HEK293 (cell line): ENCODE measurements at regions not wholly inside any gene's neighbourhood (a gene's known extent, or its start where the extent isn't known, plus 50 kb on each side); places are given as distances from the start of the nearest gene placed in this dataset.

Experiments used
- CTCF ChIA-PET: fragments of 350-600 bp; formaldehyde crosslinking; extraction: SDS; loops from one replicate; lab custom pipeline; 2021; ENCODE audit warnings: antibody characterized with exemption; lab: Yijun Ruan, JAX
- POLR2A ChIA-PET: fragments of 300-600 bp; formaldehyde crosslinking; extraction: SDS; loops from one replicate; lab custom pipeline; 2020; ENCODE audit warnings: antibody characterized with exemption, inconsistent platforms; lab: Yijun Ruan, JAX
- H3K27ac ChIP-seq: fragments of 200-500 bp; sonication (Bioruptor generic); 2 replicates; pipeline ENCODE4 v1.5.1; 2014; ENCODE audit warnings: low read depth, low read length, control low read depth, inconsistent platforms; ENCODE audit errors: extremely low read depth
- H3K36me3 ChIP-seq, 2 experiments: fragments of 200-500 bp in 1 of 2; sonication (Bioruptor generic) in 1 of 2; 1 replicate in 1 of 2; 2 replicates in 1 of 2; pipeline ENCODE4 v1.5.1; 2014 to 2017; ENCODE audit warnings: inconsistent platforms in 2 of 2, low read length in 2 of 2; ENCODE audit not compliant: control insufficient read depth in 2 of 2, insufficient read depth in 1 of 2
- H3K4me1 ChIP-seq: fragments of 200-500 bp; sonication (Bioruptor generic); 2 replicates; pipeline ENCODE4 v1.5.1; 2014; ENCODE audit warnings: mild to moderate bottlenecking, low read length, inconsistent platforms; ENCODE audit not compliant: control insufficient read depth, insufficient read depth
- H3K4me3 ChIP-seq: 2 replicates; pipeline ENCODE4 v1.5.1; 2011; ENCODE audit warnings: low read depth, mild to moderate bottlenecking, control low read depth, low read length, moderate library complexity
- H3K9me3 ChIP-seq: fragments of 200-500 bp; sonication (Bioruptor generic); 2 replicates; pipeline ENCODE4 v1.5.1; 2014; ENCODE audit warnings: low read depth, low read length, inconsistent platforms; ENCODE audit not compliant: control insufficient read depth, insufficient read depth
- BCL11A ChIP-seq: fragments of 450-650 bp; formaldehyde crosslinking; IDR thresholded peaks from 2 replicates; pipeline ENCODE4 v1.5.1; 2016; ENCODE audit warnings: low read depth, missing biosample characterization, missing genetic modification characterization
- BCL6B ChIP-seq: fragments of 450-650 bp; formaldehyde crosslinking; IDR thresholded peaks from 2 replicates; pipeline ENCODE4 v1.5.1; 2017; ENCODE audit warnings: missing biosample characterization, missing genetic modification characterization
- KLF8 ChIP-seq: fragments of 450-650 bp; formaldehyde crosslinking; IDR thresholded peaks from 2 replicates; pipeline ENCODE4 v1.5.1; 2016; ENCODE audit warnings: missing biosample characterization, missing genetic modification characterization
- MYNN ChIP-seq: fragments of 450-650 bp; formaldehyde crosslinking; IDR thresholded peaks from 2 replicates; pipeline ENCODE4 v1.5.1; 2016; ENCODE audit warnings: missing biosample characterization, missing genetic modification characterization, borderline replicate concordance
- OSR2 ChIP-seq: fragments of 450-650 bp; formaldehyde crosslinking; IDR thresholded peaks from 2 replicates; pipeline ENCODE4 v1.5.1; 2016; ENCODE audit warnings: missing biosample characterization, missing genetic modification characterization
- OVOL3 ChIP-seq: fragments of 450-650 bp; formaldehyde crosslinking; IDR thresholded peaks from 2 replicates; pipeline ENCODE4 v1.5.1; 2016; ENCODE audit warnings: missing biosample characterization, missing genetic modification characterization
- PATZ1 ChIP-seq: fragments of 450-650 bp; formaldehyde crosslinking; IDR thresholded peaks from 2 replicates; pipeline ENCODE4 v1.5.1; 2016; ENCODE audit warnings: missing biosample characterization, missing genetic modification characterization
- ZBTB11 ChIP-seq: fragments of 450-650 bp; formaldehyde crosslinking; conservative IDR thresholded peaks from 2 replicates; pipeline ENCODE4 v1.5.1; 2016; ENCODE audit warnings: low read depth, missing biosample characterization, missing genetic modification characterization
- ZBTB20 ChIP-seq: fragments of 450-650 bp; formaldehyde crosslinking; IDR thresholded peaks from 2 replicates; pipeline ENCODE4 v1.5.1; 2016; ENCODE audit warnings: missing biosample characterization, missing genetic modification characterization
- ZBTB49 ChIP-seq: fragments of 450-650 bp; formaldehyde crosslinking; IDR thresholded peaks from 2 replicates; pipeline ENCODE4 v1.5.1; 2016; ENCODE audit warnings: missing biosample characterization, missing genetic modification characterization, low read depth
- ZBTB6 ChIP-seq: fragments of 450-650 bp; formaldehyde crosslinking; IDR thresholded peaks from 2 replicates; pipeline ENCODE4 v1.5.1; 2017; ENCODE audit warnings: missing biosample characterization, missing genetic modification characterization
- ZFP37 ChIP-seq: fragments of 450-650 bp; formaldehyde crosslinking; IDR thresholded peaks from 2 replicates; pipeline ENCODE4 v1.5.1; 2016; ENCODE audit warnings: missing biosample characterization, missing genetic modification characterization
- ZNF175 ChIP-seq: fragments of 450-650 bp; formaldehyde crosslinking; IDR thresholded peaks from 2 replicates; pipeline ENCODE4 v1.5.1; 2016; ENCODE audit warnings: missing biosample characterization, missing genetic modification characterization
- ZNF211 ChIP-seq: fragments of 450-650 bp; formaldehyde crosslinking; IDR thresholded peaks from 2 replicates; pipeline ENCODE4 v1.5.1; 2016; ENCODE audit warnings: low read depth, missing biosample characterization, missing genetic modification characterization
- ZNF24 ChIP-seq: fragments of 450-650 bp; formaldehyde crosslinking; IDR thresholded peaks from 2 replicates; pipeline ENCODE4 v1.5.1; 2016; ENCODE audit warnings: missing biosample characterization, missing genetic modification characterization
- ZNF394 ChIP-seq: fragments of 450-650 bp; formaldehyde crosslinking; IDR thresholded peaks from 2 replicates; pipeline ENCODE4 v1.5.1; 2016; ENCODE audit warnings: missing biosample characterization, missing genetic modification characterization, mild to moderate bottlenecking, moderate library complexity, borderline replicate concordance
- ZNF404 ChIP-seq: fragments of 450-650 bp; formaldehyde crosslinking; IDR thresholded peaks from 2 replicates; pipeline ENCODE4 v1.5.1; 2017; ENCODE audit warnings: missing biosample characterization, missing genetic modification characterization
- ZNF513 ChIP-seq: fragments of 450-650 bp; IDR thresholded peaks from 2 replicates; pipeline ENCODE4 v1.5.1; 2018; ENCODE audit warnings: missing biosample characterization, missing genetic modification characterization
- ZNF530 ChIP-seq: fragments of 450-650 bp; formaldehyde crosslinking; IDR thresholded peaks from 2 replicates; pipeline ENCODE4 v1.5.1; 2016; ENCODE audit warnings: low read depth, missing biosample characterization, missing genetic modification characterization
- ZNF548 ChIP-seq: fragments of 450-650 bp; formaldehyde crosslinking; IDR thresholded peaks from 2 replicates; pipeline ENCODE4 v1.5.1; 2016; ENCODE audit warnings: missing biosample characterization, missing genetic modification characterization
- ZNF624 ChIP-seq: fragments of 450-650 bp; formaldehyde crosslinking; IDR thresholded peaks from 2 replicates; pipeline ENCODE4 v1.5.1; 2017; ENCODE audit warnings: missing biosample characterization, missing genetic modification characterization
- ZNF692 ChIP-seq: fragments of 450-650 bp; formaldehyde crosslinking; IDR thresholded peaks from 2 replicates; pipeline ENCODE4 v1.5.1; 2016; ENCODE audit warnings: missing biosample characterization, missing genetic modification characterization
- ZNF747 ChIP-seq: fragments of 450-650 bp; formaldehyde crosslinking; IDR thresholded peaks from 2 replicates; pipeline ENCODE4 v1.5.1; 2016; ENCODE audit warnings: missing biosample characterization, missing genetic modification characterization

- POLR2A ChIA-PET = no interaction called here
- TF ChIP-seq OVOL3 (tag by site-specific recombination) (no peak), ZNF24 (tag by site-specific recombination) (no peak), ZNF624 (tag by site-specific recombination) (no peak), ZNF404 (tag by site-specific recombination) (no peak), ZNF175 (tag by site-specific recombination) (no peak), ZNF394 (no peak), ZNF692 (tag by site-specific recombination) (no peak), ZNF530 (tag by site-specific recombination) (no peak), PATZ1 (no peak), OSR2 (tag by site-specific recombination) (no peak), MYNN (tag by site-specific recombination) (no peak), BCL6B (tag by site-specific recombination) (no peak), ZFP37 (tag by site-specific recombination) (no peak), BCL11A (tag by site-specific recombination) (no peak), ZBTB11 (tag by site-specific recombination) (no peak)
- CTCF ChIA-PET = interaction anchor here (0.7 kb wide), 1 partner anchor 229 kb away, joined by 3 read pairs; no protein-coding TSS in a partner anchor
- Histone ChIP-seq H3K4me3 (no peak overlapping the region), H3K27ac (no peak overlapping the region), H3K9me3 (no peaks in the 10 kb centered on the region), H3K36me3 (no peaks in the 10 kb centered on the region), H3K4me1 (no peaks in the 10 kb centered on the region)
Observed at GRCh38 chr1:232101231-232101630, 474.6 kb downstream of the DISC1 start.

GRCh38 chr1:232096751-232097150 is 470.2 kb downstream of the DISC1 start:
- H3K4me3 ChIP-seq = no peak overlapping the region
- no peak overlapping the region for H3K27ac ChIP-seq
- no peaks in the 10 kb centered on the region for H3K4me1 ChIP-seq
- ChIA-PET POLR2A (no interaction called here), CTCF (interaction anchor here (0.6 to 0.7 kb wide), 2 partner anchors 43 to 1271 kb away, joined by 3 read pairs; no protein-coding TSS in a partner anchor)
- H3K36me3 ChIP-seq = no peaks in the 10 kb centered on the region
- H3K9me3 ChIP-seq = no peaks in the 10 kb centered on the region
- TF ChIP-seq ZNF548 (tag by site-specific recombination) = no peak
- no peak for TF ChIP-seq ZBTB49 (tag by site-specific recombination)
- TF ChIP-seq ZNF513 (tag by site-specific recombination) = no peak
- no peak for TF ChIP-seq ZBTB20 (tag by site-specific recombination)
- no peak for TF ChIP-seq KLF8 (tag by site-specific recombination)
- no peak for TF ChIP-seq ZNF747 (tag by site-specific recombination)
- no peak for TF ChIP-seq ZNF211 (tag by site-specific recombination)
- no peak for TF ChIP-seq ZBTB6 (tag by site-specific recombination)
